HL-60 (cell line): ENCODE measurements at regions not wholly inside any gene's neighbourhood (a gene's known extent, or its start where the extent isn't known, plus 50 kb on each side); places are given as distances from the start of the nearest gene placed in this dataset.

ENCODE experiments used
- DNase-seq, 2 experiments: peaks; one replicate each; pipeline ENCODE4 v3.0.0-alpha.2; 2010 to 2020; ENCODE audit warnings: low read depth in 1 of 2, low spot score in 1 of 2
- H3K27ac ChIP-seq: fragments of 250-450 bp; sonication (Bioruptor Pico); replicated peaks from 2 replicates; pipeline ENCODE4 v1.5.1; 2020; ENCODE audit warnings: mild to moderate bottlenecking, moderate library complexity
- H3K27me3 ChIP-seq: fragments of 250-450 bp; sonication (Bioruptor Pico); 2 replicates; pipeline ENCODE4 v1.5.1; 2021; ENCODE audit warnings: mild to moderate bottlenecking, moderate library complexity; ENCODE audit not compliant: insufficient read depth, poor library complexity, severe bottlenecking
- H3K4me3 ChIP-seq: replicated peaks from 2 replicates; pipeline ENCODE4 v1.5.1; 2011; ENCODE audit warnings: mild to moderate bottlenecking, control low read depth, low read length; ENCODE audit not compliant: insufficient read depth
- CTCF ChIP-seq: IDR thresholded peaks from one replicate; pipeline ENCODE4 v1.5.1; 2011; ENCODE audit warnings: low read length, control low read depth, inconsistent platforms; ENCODE audit not compliant: insufficient read depth
- GABPA ChIP-seq: IDR thresholded peaks from 2 replicates; pipeline ENCODE4 v1.6.1; 2012; ENCODE audit warnings: low read depth
- POLR2AphosphoS5 ChIP-seq: IDR thresholded peaks from 2 replicates; pipeline ENCODE4 v1.6.1; 2012; ENCODE audit warnings: low read depth
- SPI1 ChIP-seq: IDR thresholded peaks from 2 replicates; pipeline ENCODE4 v1.6.1; 2012; ENCODE audit warnings: low read depth, mild to moderate bottlenecking, borderline replicate concordance
- TF ChIP-seq, protein P1 (sequence below): IDR thresholded peaks from 2 replicates; pipeline ENCODE4 v1.6.1; 2012; ENCODE audit warnings: low read depth; ENCODE audit not compliant: insufficient replicate concordance

- DNase-seq, result no peak
- H3K27ac ChIP-seq, result no peak overlapping the region
- no peaks in the 10 kb centered on the region for H3K27me3 ChIP-seq
- no peak overlapping the region for H3K4me3 ChIP-seq
- TF ChIP-seq POLR2AphosphoS5, result no peak
- no peak for TF ChIP-seq GABPA
- no peak for TF ChIP-seq CTCF
- TF ChIP-seq SPI1, result no peak
- TF ChIP-seq, protein P1, sequence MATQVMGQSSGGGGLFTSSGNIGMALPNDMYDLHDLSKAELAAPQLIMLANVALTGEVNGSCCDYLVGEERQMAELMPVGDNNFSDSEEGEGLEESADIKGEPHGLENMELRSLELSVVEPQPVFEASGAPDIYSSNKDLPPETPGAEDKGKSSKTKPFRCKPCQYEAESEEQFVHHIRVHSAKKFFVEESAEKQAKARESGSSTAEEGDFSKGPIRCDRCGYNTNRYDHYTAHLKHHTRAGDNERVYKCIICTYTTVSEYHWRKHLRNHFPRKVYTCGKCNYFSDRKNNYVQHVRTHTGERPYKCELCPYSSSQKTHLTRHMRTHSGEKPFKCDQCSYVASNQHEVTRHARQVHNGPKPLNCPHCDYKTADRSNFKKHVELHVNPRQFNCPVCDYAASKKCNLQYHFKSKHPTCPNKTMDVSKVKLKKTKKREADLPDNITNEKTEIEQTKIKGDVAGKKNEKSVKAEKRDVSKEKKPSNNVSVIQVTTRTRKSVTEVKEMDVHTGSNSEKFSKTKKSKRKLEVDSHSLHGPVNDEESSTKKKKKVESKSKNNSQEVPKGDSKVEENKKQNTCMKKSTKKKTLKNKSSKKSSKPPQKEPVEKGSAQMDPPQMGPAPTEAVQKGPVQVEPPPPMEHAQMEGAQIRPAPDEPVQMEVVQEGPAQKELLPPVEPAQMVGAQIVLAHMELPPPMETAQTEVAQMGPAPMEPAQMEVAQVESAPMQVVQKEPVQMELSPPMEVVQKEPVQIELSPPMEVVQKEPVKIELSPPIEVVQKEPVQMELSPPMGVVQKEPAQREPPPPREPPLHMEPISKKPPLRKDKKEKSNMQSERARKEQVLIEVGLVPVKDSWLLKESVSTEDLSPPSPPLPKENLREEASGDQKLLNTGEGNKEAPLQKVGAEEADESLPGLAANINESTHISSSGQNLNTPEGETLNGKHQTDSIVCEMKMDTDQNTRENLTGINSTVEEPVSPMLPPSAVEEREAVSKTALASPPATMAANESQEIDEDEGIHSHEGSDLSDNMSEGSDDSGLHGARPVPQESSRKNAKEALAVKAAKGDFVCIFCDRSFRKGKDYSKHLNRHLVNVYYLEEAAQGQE, result no peak
Observed at GRCh38 chr2:234770715-234771141, 181.1 kb upstream of the SH3BP4 start.

GRCh38 chr2:234770031-234770506 lies 181.7 kb upstream of the SH3BP4 start:
- Histone ChIP-seq H3K27me3 (no peaks in the 10 kb centered on the region), H3K4me3 (no peak overlapping the region), H3K27ac (no peak overlapping the region)
- no peak for DNase-seq
- no peak for TF ChIP-seq SPI1
- TF ChIP-seq, protein P1, result no peak
- TF ChIP-seq CTCF, result no peak
- TF ChIP-seq POLR2AphosphoS5, result no peak
- no peak for TF ChIP-seq GABPA

DNA sequence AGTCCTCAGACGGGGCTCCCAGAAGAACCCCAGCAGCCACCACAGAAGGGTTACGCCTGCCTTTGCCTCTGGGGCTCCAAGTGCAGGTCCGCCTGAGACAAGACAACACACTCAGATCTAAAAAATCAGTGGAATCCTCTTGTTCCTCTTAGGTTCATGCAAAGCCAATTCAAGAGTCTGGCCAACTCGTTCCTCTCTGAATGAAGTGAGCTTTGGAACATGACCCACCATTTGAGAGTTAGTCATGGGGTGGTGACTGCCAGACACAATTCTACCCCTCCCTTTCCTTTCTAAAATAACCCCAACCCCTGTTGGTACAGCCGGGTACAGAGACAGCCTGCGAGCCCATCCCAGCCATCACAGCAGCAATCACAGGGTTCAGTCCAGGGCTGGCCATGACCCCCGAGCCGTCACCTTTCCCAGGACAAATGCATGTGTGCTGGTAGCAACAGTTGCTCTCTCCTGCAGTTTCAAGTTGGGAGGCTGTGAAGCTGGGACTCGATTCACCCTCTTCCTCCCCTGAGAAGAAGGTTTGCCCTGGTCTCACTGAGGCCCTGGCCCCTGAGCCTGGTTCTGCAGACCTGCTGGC lies 183.1 kb upstream of the SH3BP4 start:
- H3K4me3 ChIP-seq, result no peak overlapping the region
- no peak overlapping the region for H3K27ac ChIP-seq
- H3K27me3 ChIP-seq, result no peaks in the 10 kb centered on the region
- DNase-seq, result no peak
- TF ChIP-seq, protein P1, result no peak
- TF ChIP-seq POLR2AphosphoS5 (no peak), SPI1 (no peak), GABPA (no peak), CTCF (no peak)
